DND-41 (cell line): ENCODE measurements at regions not wholly inside any gene's neighbourhood (a gene's known extent, or its start where the extent isn't known, plus 50 kb on each side); places are given as distances from the start of the nearest gene placed in this dataset.

ENCODE experiments used
- ATAC-seq: fragments of 200-7000 bp; cut with Tn5 transposase; 3 replicates; pipeline ENCODE4 v1.9.1; 2021; ENCODE audit warnings: low read depth; ENCODE audit not compliant: insufficient read depth
- DNase-seq: peaks from one replicate; pipeline ENCODE4 v3.0.0-alpha.2; 2020
- H2AFZ ChIP-seq: 2 replicates; pipeline ENCODE4 v1.6.0; 2012; ENCODE audit warnings: low read depth, low read length
- H3K27ac ChIP-seq: 2 replicates; pipeline ENCODE4 v1.5.1; 2012; ENCODE audit warnings: low read length, inconsistent platforms
- H3K27me3 ChIP-seq: fragments of 200-600 bp; sonication (generic); 2 replicates; pipeline ENCODE4 v1.6.0; 2012; ENCODE audit warnings: low read length, mild to moderate bottlenecking, inconsistent platforms; ENCODE audit not compliant: insufficient read depth, poor library complexity
- H3K36me3 ChIP-seq: 2 replicates; pipeline ENCODE4 v1.5.1; 2012; ENCODE audit warnings: low read length, inconsistent platforms; ENCODE audit not compliant: insufficient read depth
- H3K4me1 ChIP-seq: 2 replicates; pipeline ENCODE4 v1.5.1; 2012; ENCODE audit warnings: mild to moderate bottlenecking, low read length; ENCODE audit not compliant: insufficient read depth
- H3K4me2 ChIP-seq: 2 replicates; pipeline ENCODE4 v1.6.0; 2012; ENCODE audit warnings: mild to moderate bottlenecking, moderate library complexity, low read length, inconsistent platforms; ENCODE audit not compliant: insufficient read depth
- H3K4me3 ChIP-seq, 2 experiments: fragments of 200-600 bp in 1 of 2; shearing (Covaris generic) in 1 of 2; 2 replicates each; pipeline ENCODE4 v1.5.1; 2012 to 2016; ENCODE audit warnings: inconsistent platforms in 2 of 2, low read length in 2 of 2, mild to moderate bottlenecking in 2 of 2, low read depth in 1 of 2, moderate library complexity in 1 of 2
- H3K79me2 ChIP-seq: 2 replicates; pipeline ENCODE4 v1.6.0; 2012; ENCODE audit warnings: low read length, inconsistent platforms; ENCODE audit not compliant: insufficient read depth
- H3K9ac ChIP-seq: 2 replicates; pipeline ENCODE4 v1.6.0; 2012; ENCODE audit warnings: low read depth, mild to moderate bottlenecking, inconsistent platforms, low read length, moderate library complexity
- H3K9me3 ChIP-seq: 2 replicates; pipeline ENCODE4 v1.5.1; 2012; ENCODE audit warnings: low read length, moderate library complexity, mild to moderate bottlenecking, inconsistent platforms; ENCODE audit not compliant: insufficient read depth, severe bottlenecking
- H4K20me1 ChIP-seq: 2 replicates; pipeline ENCODE4 v1.6.0; 2012; ENCODE audit warnings: low read length; ENCODE audit not compliant: insufficient read depth
- EZH2 ChIP-seq: IDR thresholded peaks from 3 replicates; pipeline ENCODE4 v1.6.1; 2012; ENCODE audit warnings: borderline replicate concordance, low read depth, mild to moderate bottlenecking, moderate library complexity, low read length, inconsistent platforms; ENCODE audit not compliant: severe bottlenecking
- TF ChIP-seq, protein P1 (sequence below): IDR thresholded peaks from 2 replicates; pipeline ENCODE4 v1.5.1; 2012; ENCODE audit warnings: borderline replicate concordance, low read length, moderate library complexity, mild to moderate bottlenecking; ENCODE audit not compliant: poor library complexity, severe bottlenecking; ENCODE audit errors: extremely low read depth

DNA sequence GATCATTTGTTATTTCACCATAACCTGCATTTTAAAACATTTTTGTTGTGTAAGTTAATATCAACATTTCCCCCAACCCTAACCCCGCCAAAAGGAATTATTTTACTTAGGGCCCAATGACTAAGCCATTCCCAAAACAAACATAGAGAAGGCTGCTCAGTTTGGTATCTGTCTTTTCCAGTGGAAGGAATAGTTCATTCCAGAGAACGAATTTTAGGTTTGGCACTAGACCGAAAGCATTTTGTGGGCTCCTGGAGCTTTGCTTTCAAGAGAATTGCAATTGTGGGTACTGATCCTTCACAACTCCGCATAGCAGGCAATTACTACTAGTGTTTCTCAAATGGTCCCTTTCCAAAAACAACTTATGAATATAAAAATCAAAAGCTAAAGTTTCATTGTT is 226.7 kb upstream of the MAD2L1 start:
- no peak for DNase-seq

DNA sequence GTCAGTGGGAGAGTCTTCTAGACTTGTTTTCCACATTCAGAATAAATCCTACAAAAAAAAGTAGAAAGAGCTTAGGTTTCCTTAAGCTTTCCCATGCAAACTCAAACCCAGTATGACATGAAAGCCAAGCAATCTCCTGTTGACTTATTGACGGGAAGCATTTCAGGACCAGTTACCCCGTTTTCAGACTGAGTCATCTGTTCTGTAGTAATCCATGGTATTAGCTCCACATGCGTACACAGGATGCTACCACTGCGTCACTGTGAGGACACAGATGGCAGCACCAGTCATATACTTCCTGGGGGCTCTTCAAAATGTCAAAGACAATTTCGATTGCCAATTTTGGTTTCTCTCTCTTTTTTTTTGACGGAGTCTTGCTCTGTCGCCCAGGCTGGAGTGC is 224.9 kb upstream of the MAD2L1 start:
- H3K4me1 ChIP-seq: no peaks in the 10 kb centered on the region
- no peaks in the 10 kb centered on the region for H3K27me3 ChIP-seq
- no peak for DNase-seq
- no peak overlapping the region for H3K4me3 ChIP-seq
- H2AFZ ChIP-seq: no peak overlapping the region
- H3K4me2 ChIP-seq: no peak overlapping the region
- H4K20me1 ChIP-seq: no peaks in the 10 kb centered on the region
- no peak overlapping the region for H3K9ac ChIP-seq
- no peak for TF ChIP-seq EZH2
- TF ChIP-seq, protein P1, sequence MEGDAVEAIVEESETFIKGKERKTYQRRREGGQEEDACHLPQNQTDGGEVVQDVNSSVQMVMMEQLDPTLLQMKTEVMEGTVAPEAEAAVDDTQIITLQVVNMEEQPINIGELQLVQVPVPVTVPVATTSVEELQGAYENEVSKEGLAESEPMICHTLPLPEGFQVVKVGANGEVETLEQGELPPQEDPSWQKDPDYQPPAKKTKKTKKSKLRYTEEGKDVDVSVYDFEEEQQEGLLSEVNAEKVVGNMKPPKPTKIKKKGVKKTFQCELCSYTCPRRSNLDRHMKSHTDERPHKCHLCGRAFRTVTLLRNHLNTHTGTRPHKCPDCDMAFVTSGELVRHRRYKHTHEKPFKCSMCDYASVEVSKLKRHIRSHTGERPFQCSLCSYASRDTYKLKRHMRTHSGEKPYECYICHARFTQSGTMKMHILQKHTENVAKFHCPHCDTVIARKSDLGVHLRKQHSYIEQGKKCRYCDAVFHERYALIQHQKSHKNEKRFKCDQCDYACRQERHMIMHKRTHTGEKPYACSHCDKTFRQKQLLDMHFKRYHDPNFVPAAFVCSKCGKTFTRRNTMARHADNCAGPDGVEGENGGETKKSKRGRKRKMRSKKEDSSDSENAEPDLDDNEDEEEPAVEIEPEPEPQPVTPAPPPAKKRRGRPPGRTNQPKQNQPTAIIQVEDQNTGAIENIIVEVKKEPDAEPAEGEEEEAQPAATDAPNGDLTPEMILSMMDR: no peak
- no peak for ATAC-seq
- H3K27ac ChIP-seq: no peak overlapping the region
- no peaks in the 10 kb centered on the region for H3K79me2 ChIP-seq
- H3K36me3 ChIP-seq: no peaks in the 10 kb centered on the region
- H3K9me3 ChIP-seq: no peaks in the 10 kb centered on the region

More for the DNA sequence above, 226.7 kb upstream of the MAD2L1 start:
- H3K9me3 ChIP-seq: no peaks in the 10 kb centered on the region
- H3K4me2 ChIP-seq: no peak overlapping the region
- no peaks in the 10 kb centered on the region for H3K27me3 ChIP-seq
- no peak overlapping the region for H3K27ac ChIP-seq
- no peak overlapping the region for H3K4me3 ChIP-seq
- TF ChIP-seq EZH2: no peak
- TF ChIP-seq, protein P1: no peak
- H3K36me3 ChIP-seq: no peaks in the 10 kb centered on the region
- H4K20me1 ChIP-seq: no peaks in the 10 kb centered on the region
- no peak overlapping the region for H3K9ac ChIP-seq
- no peaks in the 10 kb centered on the region for H3K4me1 ChIP-seq
- no peak for ATAC-seq
- H3K79me2 ChIP-seq: no peaks in the 10 kb centered on the region
- H2AFZ ChIP-seq: no peak overlapping the region

DNA sequence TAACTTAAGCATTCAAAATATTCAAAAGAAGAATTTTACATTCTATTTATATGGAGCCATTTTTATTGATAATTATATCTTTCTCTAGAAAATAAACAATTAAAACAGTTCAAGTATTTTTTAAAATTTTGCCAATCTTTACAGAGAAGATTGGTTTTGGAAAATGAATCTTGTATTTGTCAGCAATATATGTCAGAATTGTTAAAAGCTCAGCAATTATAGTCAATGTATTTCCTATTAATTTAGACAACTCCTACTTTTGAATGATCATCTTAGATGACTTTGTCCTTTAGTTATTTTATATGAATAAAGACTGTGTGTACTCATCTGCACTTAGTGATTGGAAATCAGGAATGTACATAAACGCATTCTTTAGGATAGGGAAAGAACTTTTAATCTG is 223.9 kb upstream of the MAD2L1 start:
- H3K4me1 ChIP-seq: no peaks in the 10 kb centered on the region
- H2AFZ ChIP-seq: no peak overlapping the region
- no peak overlapping the region for H3K9ac ChIP-seq
- H3K4me3 ChIP-seq: no peak overlapping the region
- no peak for TF ChIP-seq EZH2
- TF ChIP-seq, protein P1: no peak
- no peaks in the 10 kb centered on the region for H3K27me3 ChIP-seq
- ATAC-seq (no peak), DNase-seq (no peak)
- H3K9me3 ChIP-seq: no peaks in the 10 kb centered on the region
- H4K20me1 ChIP-seq: no peaks in the 10 kb centered on the region
- H3K36me3 ChIP-seq: no peaks in the 10 kb centered on the region
- H3K27ac ChIP-seq: no peak overlapping the region
- no peak overlapping the region for H3K4me2 ChIP-seq
- H3K79me2 ChIP-seq: no peaks in the 10 kb centered on the region

DNA sequence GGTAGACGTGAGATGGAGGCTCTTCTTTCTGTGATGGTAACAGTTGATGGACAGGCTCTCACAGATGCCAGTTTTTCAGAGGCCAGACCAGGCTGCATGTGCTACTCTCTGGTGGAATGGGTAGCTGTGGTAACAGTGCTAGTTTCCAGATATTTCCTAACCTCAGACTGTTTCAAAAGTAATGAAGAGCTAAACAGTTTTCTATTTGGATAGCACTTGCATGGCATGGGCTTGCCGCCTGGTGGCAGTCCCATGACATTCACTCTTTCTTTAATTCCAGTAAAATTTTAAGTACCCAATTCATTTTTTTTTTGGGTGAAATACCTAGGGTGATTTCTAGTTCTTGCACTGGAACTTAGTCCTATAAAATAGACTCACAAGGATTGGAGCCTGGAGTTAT is 220.2 kb upstream of the MAD2L1 start:
- H3K4me3 ChIP-seq: no peak overlapping the region
- H3K79me2 ChIP-seq: no peaks in the 10 kb centered on the region
- no peaks in the 10 kb centered on the region for H4K20me1 ChIP-seq
- H2AFZ ChIP-seq: no peak overlapping the region
- no peak for TF ChIP-seq EZH2
- TF ChIP-seq, protein P1: no peak
- no peaks in the 10 kb centered on the region for H3K4me1 ChIP-seq
- no peaks in the 10 kb centered on the region for H3K27me3 ChIP-seq
- no peak overlapping the region for H3K4me2 ChIP-seq
- H3K36me3 ChIP-seq: no peaks in the 10 kb centered on the region
- H3K9ac ChIP-seq: no peak overlapping the region
- no peak for ATAC-seq
- no peak overlapping the region for H3K27ac ChIP-seq
- H3K9me3 ChIP-seq: no peaks in the 10 kb centered on the region
- no peak for DNase-seq
